HG02763 (cell line): ENCODE measurements at regions not wholly inside any gene's neighbourhood (a gene's known extent, or its start where the extent isn't known, plus 50 kb on each side); places are given as distances from the start of the nearest gene placed in this dataset.
"Not testable (repeated sequence)": the region's sequence is repeated elsewhere in the genome, so short reads cannot be mapped to it uniquely, and the experiment has no call there.

ENCODE experiments used
- ATAC-seq: cut with Tn5 transposase; IDR thresholded peaks from one replicate; pipeline ENCODE4 v1.9.1; 2021; ENCODE audit warnings: mild to moderate bottlenecking, moderate library complexity; ENCODE audit not compliant: unreplicated experiment

- no peak for ATAC-seq
Measured at GRCh38 chr5:32842813-32843530, 131.9 kb downstream of the NPR3 start.

GRCh38 chr5:32843531-32843895, 132.4 kb downstream of the NPR3 start:
- no peak for ATAC-seq

- ATAC-seq = no peak
Measured at GRCh38 chr5:32845171-32845570, 134.1 kb downstream of the NPR3 start.

- ATAC-seq = no peak
Measured at GRCh38 chr5:32848120-32848519, 137.0 kb downstream of the NPR3 start.

- no peak for ATAC-seq
Measured at GRCh38 chr5:32848681-32849080, 137.6 kb downstream of the NPR3 start.

GRCh38 chr5:32850817-32851496, 139.8 kb downstream of the NPR3 start:
- ATAC-seq = no peak

- no peak for ATAC-seq
Measured at GRCh38 chr5:32851559-32852173, 140.5 kb downstream of the NPR3 start.

GRCh38 chr5:32852535-32852934, 141.4 kb downstream of the NPR3 start:
- ATAC-seq = no peak

- no peak for ATAC-seq
Measured at GRCh38 chr5:32852976-32853375, 141.9 kb downstream of the NPR3 start.

GRCh38 chr5:32854473-32854872, 143.4 kb downstream of the NPR3 start:
- no peak for ATAC-seq

- no peak for ATAC-seq
Measured at GRCh38 chr5:32859211-32859641, 148.1 kb downstream of the NPR3 start.

- ATAC-seq = no peak
Measured at GRCh38 chr5:32865475-32865874, 154.4 kb downstream of the NPR3 start.

GRCh38 chr5:32866138-32866537, 155.0 kb downstream of the NPR3 start:
- no peak for ATAC-seq

- no peak for ATAC-seq
Measured at GRCh38 chr5:32869216-32869615, 158.1 kb downstream of the NPR3 start.

- ATAC-seq = no peak
Measured at GRCh38 chr5:32876791-32877190, 165.7 kb downstream of the NPR3 start.

GRCh38 chr5:32879364-32879763, 168.2 kb downstream of the NPR3 start:
- not testable (repeated sequence) for ATAC-seq

- ATAC-seq = no peak
Measured at GRCh38 chr5:32880796-32881195, 169.7 kb downstream of the NPR3 start.

- no peak for ATAC-seq
Measured at GRCh38 chr5:32887390-32887789, 176.3 kb downstream of the NPR3 start.

- no peak for ATAC-seq
Measured at GRCh38 chr5:32889078-32889477, 178.0 kb downstream of the NPR3 start.

- no peak for ATAC-seq
Measured at GRCh38 chr5:32903613-32904012, 192.5 kb downstream of the NPR3 start.

- ATAC-seq = no peak
Measured at GRCh38 chr5:32908641-32909040, 197.5 kb downstream of the NPR3 start.

GRCh38 chr5:32909207-32909606, 198.1 kb downstream of the NPR3 start:
- no peak for ATAC-seq
